Peyer's patch (tissue), 4 donors: ENCODE measurements at regions not wholly inside any gene's neighbourhood (a gene's known extent, or its start where the extent isn't known, plus 50 kb on each side); places are given as distances from the start of the nearest gene placed in this dataset.

ENCODE experiments used
- CTCF ChIP-seq, 6 experiments: fragments of 450-650 bp in 4 of 6; fragments of 200-600 bp in 2 of 6; sonication (generic) in 1 of 6; IDR thresholded peaks; one replicate each; pipeline ENCODE4 v1.5.1; 2017 to 2019; ENCODE audit warnings: antibody characterized with exemption in 6 of 6, mild to moderate bottlenecking in 3 of 6, moderate library complexity in 1 of 6
- POLR2A ChIP-seq, 2 donors: fragments of 450-650 bp; IDR thresholded peaks; one replicate each; pipeline ENCODE4 v1.5.1; 2017; ENCODE audit warnings: antibody characterized with exemption in 2 of 2, mild to moderate bottlenecking in 2 of 2, moderate library complexity in 2 of 2

DNA sequence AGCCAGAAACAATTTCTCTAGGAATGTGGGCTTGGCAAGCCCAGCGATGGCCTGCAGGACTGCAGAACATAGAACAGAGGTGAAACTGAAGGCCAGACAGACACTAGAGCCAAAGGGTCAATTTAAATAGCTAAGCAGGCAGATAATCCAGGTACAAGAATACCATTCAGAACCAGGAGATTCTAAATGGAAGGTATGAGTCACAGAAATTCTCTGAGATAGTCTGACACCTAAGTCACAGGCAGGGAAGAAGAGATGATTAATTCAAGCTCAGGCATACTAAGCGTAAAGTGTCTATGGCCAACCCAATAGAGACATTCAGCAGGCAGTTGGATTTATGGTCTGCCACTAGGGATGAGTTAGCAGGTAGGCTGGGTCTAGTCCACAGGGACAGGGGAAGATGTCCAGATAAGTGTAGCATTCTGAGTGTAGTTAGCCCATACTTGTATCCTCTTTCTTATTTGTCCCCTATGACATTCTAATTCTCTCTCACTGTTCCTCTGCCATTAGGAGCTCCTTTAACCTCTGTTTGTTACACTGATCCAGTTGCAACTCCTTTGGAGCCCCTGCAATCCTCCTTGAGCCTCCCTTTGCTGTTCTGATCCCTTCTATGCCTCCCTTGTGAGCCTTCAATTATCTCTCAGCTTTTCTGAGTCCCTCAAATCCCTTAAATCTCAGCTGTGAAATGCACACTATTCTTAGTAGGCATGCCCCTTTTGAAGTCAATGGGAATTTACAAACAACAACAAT, 383.8 kb downstream of the LMO4 start:
- TF ChIP-seq CTCF (IDR thresholded peaks at IDR 0.05) = peak in 2 of 6 experiments; percentile 15 to 39
- no peak for TF ChIP-seq POLR2A (IDR thresholded peaks at IDR 0.05)
